Thyroid gland (tissue), 4 donors: ENCODE measurements at regions not wholly inside any gene's neighbourhood (a gene's known extent, or its start where the extent isn't known, plus 50 kb on each side); places are given as distances from the start of the nearest gene placed in this dataset.

ENCODE experiments used
- DNase-seq, 2 donors: peaks; one replicate each; pipeline ENCODE4 v3.0.0-alpha.2; 2019
- H3K27ac ChIP-seq, 3 donors: fragments of 200-600 bp; sonication (generic); 1 replicate in 2 of 3; 2 replicates in 1 of 3; pipeline ENCODE4 v1.5.1; 2016 to 2019; ENCODE audit warnings: mild to moderate bottlenecking in 1 of 3, moderate library complexity in 1 of 3
- H3K27me3 ChIP-seq: fragments of 200-600 bp; sonication (generic); one replicate; pipeline ENCODE4 v1.5.1; 2019
- H3K36me3 ChIP-seq, 2 donors: fragments of 200-600 bp; sonication (generic); one replicate each; pipeline ENCODE4 v1.5.1; 2016 to 2019
- H3K4me1 ChIP-seq, 2 donors: fragments of 200-600 bp; sonication (generic); one replicate each; pipeline ENCODE4 v1.5.1; 2017 to 2019
- H3K4me3 ChIP-seq, 3 donors: fragments of 200-600 bp; sonication (generic); replicated peaks in 1 of 3; 1 replicate in 2 of 3; 2 replicates in 1 of 3; pipeline ENCODE4 v1.5.1; 2016; ENCODE audit warnings: mild to moderate bottlenecking in 1 of 3
- H3K9me3 ChIP-seq: fragments of 200-600 bp; sonication (generic); one replicate; pipeline ENCODE4 v1.5.1; 2017
- POLR2A ChIP-seq, 2 donors: fragments of 450-650 bp; IDR thresholded peaks; one replicate each; pipeline ENCODE4 v1.6.1; 2017; ENCODE audit warnings: antibody characterized with exemption in 2 of 2, mild to moderate bottlenecking in 2 of 2, moderate library complexity in 1 of 2
- WGBS, 2 donors: methylation state at CpG; one replicate each; pipeline ENCODE4 v1.1.5; 2017; 5-methylcytosine and 5-hydroxymethylcytosine counted together
- intact Hi-C: fragments of 100-400 bp; cut with DNase I; formaldehyde crosslinking; loops from one replicate; pipeline ENCODE4 v1.15.1; 2023
- TF ChIP-seq, protein P1 (sequence below), 6 experiments: fragments of 200-600 bp in 3 of 6; fragments of 450-650 bp in 3 of 6; sonication (generic) in 3 of 6; IDR thresholded peaks; one replicate each; pipeline ENCODE4 v1.5.1; 2016 to 2019; ENCODE audit warnings: antibody characterized with exemption in 6 of 6, mild to moderate bottlenecking in 2 of 6, inconsistent platforms in 1 of 6, moderate library complexity in 1 of 6

DNA sequence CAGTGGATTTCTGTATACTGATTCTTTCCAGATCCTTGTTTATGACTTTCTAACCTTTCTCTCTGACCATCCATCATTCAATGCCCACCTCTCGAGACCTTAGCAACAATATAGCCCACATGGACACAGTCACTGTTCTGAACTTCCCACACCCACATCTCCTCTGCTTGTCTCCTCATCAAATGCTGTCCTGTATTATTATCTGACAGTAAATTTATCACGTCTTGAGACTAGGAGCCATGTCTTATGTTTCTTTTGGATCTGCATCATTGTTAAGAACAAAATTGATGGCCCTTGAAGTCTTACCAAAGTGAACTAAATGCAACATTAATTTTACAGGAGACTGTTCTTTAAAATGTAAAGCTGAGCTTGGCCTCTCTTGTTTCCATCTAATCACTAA lies 495.4 kb upstream of the KLF4 start:
- intact Hi-C loops, result no loop called here
- TF ChIP-seq POLR2A (IDR thresholded peaks at IDR 0.05), result no peak
- TF ChIP-seq, protein P1, sequence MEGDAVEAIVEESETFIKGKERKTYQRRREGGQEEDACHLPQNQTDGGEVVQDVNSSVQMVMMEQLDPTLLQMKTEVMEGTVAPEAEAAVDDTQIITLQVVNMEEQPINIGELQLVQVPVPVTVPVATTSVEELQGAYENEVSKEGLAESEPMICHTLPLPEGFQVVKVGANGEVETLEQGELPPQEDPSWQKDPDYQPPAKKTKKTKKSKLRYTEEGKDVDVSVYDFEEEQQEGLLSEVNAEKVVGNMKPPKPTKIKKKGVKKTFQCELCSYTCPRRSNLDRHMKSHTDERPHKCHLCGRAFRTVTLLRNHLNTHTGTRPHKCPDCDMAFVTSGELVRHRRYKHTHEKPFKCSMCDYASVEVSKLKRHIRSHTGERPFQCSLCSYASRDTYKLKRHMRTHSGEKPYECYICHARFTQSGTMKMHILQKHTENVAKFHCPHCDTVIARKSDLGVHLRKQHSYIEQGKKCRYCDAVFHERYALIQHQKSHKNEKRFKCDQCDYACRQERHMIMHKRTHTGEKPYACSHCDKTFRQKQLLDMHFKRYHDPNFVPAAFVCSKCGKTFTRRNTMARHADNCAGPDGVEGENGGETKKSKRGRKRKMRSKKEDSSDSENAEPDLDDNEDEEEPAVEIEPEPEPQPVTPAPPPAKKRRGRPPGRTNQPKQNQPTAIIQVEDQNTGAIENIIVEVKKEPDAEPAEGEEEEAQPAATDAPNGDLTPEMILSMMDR (IDR thresholded peaks at IDR 0.05), result no peak

GRCh38 chr9:107983762-107984161 lies 494.2 kb upstream of the KLF4 start:
- Histone ChIP-seq H3K36me3 (no peaks in the 10 kb centered on the region), H3K27ac (no peak overlapping the region), H3K4me3 (no peak overlapping the region), H3K9me3 (no peaks in the 10 kb centered on the region), H3K27me3 (no peaks in the 10 kb centered on the region), H3K4me1 (no peaks in the 10 kb centered on the region)
- TF ChIP-seq POLR2A (IDR thresholded peaks at IDR 0.05), result no peak
- TF ChIP-seq, protein P1 (IDR thresholded peaks at IDR 0.05), result no peak
- no peak for DNase-seq
- 74 to 79% methylated on average over 3 of the region's 3 CpGs for WGBS, 2 donors
- intact Hi-C loops, result no loop called here

More for the DNA sequence above, 495.4 kb upstream of the KLF4 start:
- Histone ChIP-seq H3K36me3 (no peaks in the 10 kb centered on the region), H3K27me3 (no peaks in the 10 kb centered on the region), H3K4me1 (no peaks in the 10 kb centered on the region), H3K27ac (no peak overlapping the region), H3K9me3 (no peaks in the 10 kb centered on the region), H3K4me3 (no peak overlapping the region)
- no peak for DNase-seq
- WGBS, 2 donors, result 89 to 90% methylated on average over 2 of the region's 2 CpGs

GRCh38 chr9:107983181-107983603 lies 493.6 kb upstream of the KLF4 start:
- Histone ChIP-seq H3K36me3 (no peaks in the 10 kb centered on the region), H3K9me3 (no peaks in the 10 kb centered on the region), H3K27ac (no peak overlapping the region), H3K4me1 (no peaks in the 10 kb centered on the region), H3K27me3 (no peaks in the 10 kb centered on the region), H3K4me3 (no peak overlapping the region)
- WGBS, 2 donors, result 52 to 72% methylated on average over 3 of the region's 3 CpGs
- no peak for DNase-seq
- no peak for TF ChIP-seq POLR2A (IDR thresholded peaks at IDR 0.05)
- TF ChIP-seq, protein P1 (IDR thresholded peaks at IDR 0.05), result no peak
- intact Hi-C loops, result no loop called here

DNA sequence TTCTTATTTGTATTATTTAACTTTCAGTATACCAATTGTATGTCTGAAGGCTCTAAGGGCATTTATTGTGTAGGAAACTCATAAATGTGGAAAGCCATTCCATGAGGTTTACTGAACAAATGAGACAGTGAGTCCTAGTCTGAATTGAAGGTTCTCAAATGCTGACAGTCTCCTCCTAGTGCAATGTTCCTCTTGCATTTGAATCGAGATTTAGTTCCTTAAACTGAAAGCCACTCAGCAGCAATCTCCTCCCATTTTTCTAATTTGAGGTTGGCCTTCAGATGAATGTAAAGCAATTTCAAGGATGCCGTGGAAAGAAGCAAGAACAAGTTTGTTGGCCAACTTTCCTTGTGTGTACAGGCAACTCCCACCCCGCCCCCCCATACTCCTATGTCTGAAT lies 493.2 kb upstream of the KLF4 start:
- Histone ChIP-seq H3K27ac (no peak overlapping the region), H3K4me3 (no peak overlapping the region), H3K4me1 (no peaks in the 10 kb centered on the region), H3K9me3 (no peaks in the 10 kb centered on the region), H3K36me3 (no peaks in the 10 kb centered on the region), H3K27me3 (no peaks in the 10 kb centered on the region)
- no peak for DNase-seq
- no peak for TF ChIP-seq POLR2A (IDR thresholded peaks at IDR 0.05)
- TF ChIP-seq, protein P1 (IDR thresholded peaks at IDR 0.05), result no peak
- intact Hi-C loops, result no loop called here
- 58 to 74% methylated on average over 3 of the region's 3 CpGs for WGBS, 2 donors

GRCh38 chr9:107982001-107982400 lies 492.4 kb upstream of the KLF4 start:
- Histone ChIP-seq H3K36me3 (no peaks in the 10 kb centered on the region), H3K27me3 (no peaks in the 10 kb centered on the region), H3K4me1 (no peaks in the 10 kb centered on the region), H3K27ac (no peak overlapping the region), H3K4me3 (no peak overlapping the region), H3K9me3 (no peaks in the 10 kb centered on the region)
- intact Hi-C loops, result no loop called here
- no peak for DNase-seq
- TF ChIP-seq, protein P1 (IDR thresholded peaks at IDR 0.05), result no peak
- no peak for TF ChIP-seq POLR2A (IDR thresholded peaks at IDR 0.05)
- WGBS, 2 donors, result 95 to 96% methylated on average over 1 of the region's 1 CpG
